KG1 (cell line): ENCODE measurements at regions not wholly inside any gene's neighbourhood (a gene's known extent, or its start where the extent isn't known, plus 50 kb on each side); places are given as distances from the start of the nearest gene placed in this dataset.
"Not testable (repeated sequence)": the region's sequence is repeated elsewhere in the genome, so short reads cannot be mapped to it uniquely, and the experiment has no call there.

ENCODE experiments used
- DNase-seq: peaks from one replicate; lab custom pipeline; 2025; lab: John Stamatoyannopoulos, UW

DNA sequence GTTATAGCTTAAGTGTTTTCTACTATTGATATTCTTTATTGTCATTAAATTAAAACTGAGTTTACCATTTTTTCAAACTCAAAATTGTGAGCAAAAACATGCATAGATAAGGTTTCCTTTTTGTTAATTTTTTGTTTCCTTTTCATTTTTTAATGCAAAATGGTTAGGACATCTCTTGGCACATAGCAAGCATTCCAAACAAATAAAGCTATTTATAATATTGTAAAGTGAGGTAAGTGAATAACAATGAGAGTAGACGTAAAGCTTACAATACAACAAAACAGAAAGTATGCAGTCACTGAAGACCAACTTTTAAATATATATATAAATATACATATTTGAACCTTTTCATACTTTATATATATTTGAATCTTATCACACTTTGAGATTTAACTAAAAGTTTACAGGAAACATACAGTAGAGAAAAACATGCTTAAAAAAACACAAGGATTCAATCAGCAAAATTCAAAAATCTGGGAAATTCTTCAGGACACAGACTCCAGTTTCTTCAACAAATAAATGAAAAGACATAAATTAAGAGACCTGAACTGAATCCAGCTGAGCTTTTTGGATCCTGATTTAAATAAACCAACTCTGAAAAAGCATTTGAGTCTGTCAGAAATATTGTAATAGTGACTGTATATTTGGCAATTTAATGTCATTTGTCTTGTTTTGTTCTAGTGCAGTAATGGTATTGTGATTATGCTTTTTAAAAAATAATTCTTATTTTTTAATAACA, 67.5 kb upstream of the SAMSN1 start:
- DNase-seq = no peak

- DNase-seq = not testable (repeated sequence)
These were observed 64.0 kb upstream of the SAMSN1 start for GRCh38 chr21:14610119-14610518.

GRCh38 chr21:14609274-14609673, 63.2 kb upstream of the SAMSN1 start:
- DNase-seq = no peak

GRCh38 chr21:14607262-14607661, 61.1 kb upstream of the SAMSN1 start:
- no peak for DNase-seq

- DNase-seq = no peak
These were observed 57.1 kb upstream of the SAMSN1 start for GRCh38 chr21:14603202-14603601.

- DNase-seq = peak; percentile 32
These were observed 56.4 kb upstream of the SAMSN1 start for GRCh38 chr21:14602382-14602958.

DNA sequence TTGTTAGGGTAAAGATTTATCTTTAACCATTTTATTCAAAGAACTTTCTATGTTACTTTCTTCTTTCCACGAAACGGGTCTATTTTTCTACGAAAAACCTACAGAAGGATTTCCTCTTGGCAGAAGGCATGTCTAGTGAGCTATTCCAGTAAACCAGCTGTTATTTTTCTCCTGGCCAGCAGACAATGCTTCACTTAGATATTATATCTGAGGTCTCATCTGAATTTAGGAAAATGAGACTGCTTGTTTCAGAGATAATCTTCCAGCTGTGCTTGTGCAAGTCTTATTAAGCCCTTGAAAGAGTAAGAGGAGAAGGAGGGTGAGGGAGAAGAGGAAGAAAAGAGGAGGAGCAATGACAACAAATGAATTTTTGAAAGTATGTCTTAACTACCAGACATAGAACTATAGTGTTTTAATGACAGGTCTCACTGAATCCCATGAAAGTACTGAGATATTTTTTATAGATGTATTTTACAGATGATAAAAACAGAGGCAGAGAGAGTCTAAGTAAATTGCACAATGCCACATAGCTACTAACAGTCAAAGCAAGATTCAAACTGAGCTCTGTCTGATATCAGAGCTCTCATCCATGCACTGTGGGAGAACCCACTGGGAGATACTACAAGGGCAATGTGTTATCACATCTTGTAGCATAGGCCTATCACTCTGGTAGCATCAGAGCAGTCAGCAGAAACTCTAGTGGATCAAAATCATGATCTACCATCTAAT, 54.6 kb upstream of the SAMSN1 start:
- peak; percentile 57 for DNase-seq

DNA sequence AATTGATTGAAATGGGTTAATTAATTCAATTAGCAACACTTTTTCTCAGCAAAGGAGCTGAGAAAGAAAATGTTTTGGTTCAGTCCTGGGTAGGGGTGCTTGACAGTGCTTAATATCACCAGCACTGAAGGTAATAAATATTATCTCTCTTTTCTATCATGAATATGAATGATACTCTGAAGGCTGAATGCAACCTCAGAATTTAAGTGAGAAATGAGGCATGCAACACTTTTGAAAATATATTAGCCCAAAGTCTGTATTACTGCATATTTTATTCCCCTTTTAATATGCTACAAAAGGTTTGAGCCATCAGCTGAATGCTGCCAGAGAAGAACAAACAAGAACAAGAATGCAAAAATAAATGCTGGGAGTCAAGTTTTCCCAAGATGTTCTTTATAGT, 52.0 kb upstream of the SAMSN1 start:
- DNase-seq = no peak
